RWPE1 (cell line): ENCODE measurements at regions not wholly inside any gene's neighbourhood (a gene's known extent, or its start where the extent isn't known, plus 50 kb on each side); places are given as distances from the start of the nearest gene placed in this dataset.
"Not testable (repeated sequence)": the region's sequence is repeated elsewhere in the genome, so short reads cannot be mapped to it uniquely, and the experiment has no call there.

Experiments
- CTCF ChIA-PET: fragments of 350-600 bp; sonication (Branson Sonifier 250); formaldehyde crosslinking; extraction: SDS; loops from one replicate; lab custom pipeline; 2021; lab: Yijun Ruan, JAX
- POLR2A ChIA-PET: fragments of 400-600 bp; formaldehyde crosslinking; extraction: SDS; loops from one replicate; lab custom pipeline; 2020; ENCODE audit warnings: antibody characterized with exemption; ENCODE audit not compliant: low non-redundant PET; lab: Yijun Ruan, JAX
- DNase-seq: peaks from one replicate; pipeline ENCODE4 v3.0.0; 2012; ENCODE audit warnings: low spot score
- H3K27ac ChIP-seq: fragments of 450-650 bp; 2 replicates; pipeline ENCODE4 v1.5.1; 2017
- TF ChIP-seq, protein P1 (sequence below): fragments of 450-650 bp; conservative IDR thresholded peaks from 2 replicates; pipeline ENCODE4 v1.5.1; 2017; ENCODE audit warnings: low read depth, mild to moderate bottlenecking

DNA sequence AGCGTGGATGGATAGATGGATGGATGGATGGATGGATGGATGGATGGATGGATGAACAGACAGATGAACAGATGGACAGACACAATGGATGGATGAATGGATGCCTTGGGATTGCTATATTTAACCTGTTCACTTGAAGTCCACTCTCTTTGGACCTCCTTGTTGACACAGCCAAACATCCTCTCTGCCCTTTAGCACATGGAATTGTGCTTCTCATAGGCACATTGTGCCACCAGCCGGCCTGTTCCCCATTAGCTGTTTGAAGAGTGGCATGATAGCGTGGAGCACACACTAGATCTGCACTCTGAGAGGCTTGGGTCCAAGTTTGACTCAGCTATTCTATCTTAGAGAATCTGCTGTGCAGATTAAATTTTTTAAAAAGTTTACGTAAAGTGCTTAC is 56.9 kb upstream of the GSC start:
- no peak for DNase-seq
- CTCF ChIA-PET = no interaction called here
- POLR2A ChIA-PET = no interaction called here
- no peak overlapping the region for H3K27ac ChIP-seq
- TF ChIP-seq, protein P1, sequence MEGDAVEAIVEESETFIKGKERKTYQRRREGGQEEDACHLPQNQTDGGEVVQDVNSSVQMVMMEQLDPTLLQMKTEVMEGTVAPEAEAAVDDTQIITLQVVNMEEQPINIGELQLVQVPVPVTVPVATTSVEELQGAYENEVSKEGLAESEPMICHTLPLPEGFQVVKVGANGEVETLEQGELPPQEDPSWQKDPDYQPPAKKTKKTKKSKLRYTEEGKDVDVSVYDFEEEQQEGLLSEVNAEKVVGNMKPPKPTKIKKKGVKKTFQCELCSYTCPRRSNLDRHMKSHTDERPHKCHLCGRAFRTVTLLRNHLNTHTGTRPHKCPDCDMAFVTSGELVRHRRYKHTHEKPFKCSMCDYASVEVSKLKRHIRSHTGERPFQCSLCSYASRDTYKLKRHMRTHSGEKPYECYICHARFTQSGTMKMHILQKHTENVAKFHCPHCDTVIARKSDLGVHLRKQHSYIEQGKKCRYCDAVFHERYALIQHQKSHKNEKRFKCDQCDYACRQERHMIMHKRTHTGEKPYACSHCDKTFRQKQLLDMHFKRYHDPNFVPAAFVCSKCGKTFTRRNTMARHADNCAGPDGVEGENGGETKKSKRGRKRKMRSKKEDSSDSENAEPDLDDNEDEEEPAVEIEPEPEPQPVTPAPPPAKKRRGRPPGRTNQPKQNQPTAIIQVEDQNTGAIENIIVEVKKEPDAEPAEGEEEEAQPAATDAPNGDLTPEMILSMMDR = no peak

DNA sequence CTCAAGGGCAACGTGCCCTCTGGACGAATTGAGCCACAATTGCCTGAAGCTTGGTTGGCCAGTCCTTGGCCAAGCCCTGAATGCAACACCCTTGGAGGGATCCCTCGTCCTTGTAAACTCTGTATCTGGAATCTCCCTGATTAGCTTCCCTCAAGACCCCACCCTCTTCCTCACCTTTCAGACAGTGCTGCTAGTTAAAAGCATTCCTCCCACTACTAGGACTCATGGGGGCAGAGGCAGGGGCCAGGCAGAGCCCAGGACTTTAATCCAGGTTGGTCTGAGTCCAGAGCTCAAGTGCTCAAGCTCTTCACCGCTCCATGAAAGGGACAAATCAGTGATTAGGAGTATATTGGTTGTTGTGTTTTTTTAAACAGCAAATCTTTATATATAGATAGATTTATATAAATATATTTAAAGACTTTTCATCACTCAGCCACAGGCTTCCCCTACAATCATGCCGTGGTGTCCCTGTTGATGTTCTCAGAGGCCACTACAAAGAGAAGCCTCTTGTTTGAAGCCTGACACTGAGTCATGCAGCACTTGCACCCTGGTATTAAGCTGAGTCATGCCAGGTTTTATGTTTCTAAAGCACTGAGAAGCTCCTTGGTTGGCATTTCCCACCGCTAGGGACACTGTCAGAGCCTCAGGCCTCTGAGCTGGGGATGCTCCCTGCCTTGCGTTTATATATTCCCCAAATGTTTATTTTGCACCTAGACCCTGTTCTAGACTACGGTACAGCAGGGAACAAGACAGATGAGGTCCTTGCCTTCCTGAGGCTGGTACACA is 53.8 kb upstream of the GSC start:
- H3K27ac ChIP-seq = no peak overlapping the region
- ChIA-PET POLR2A (no interaction called here), CTCF (no interaction called here)
- DNase-seq = no peak
- TF ChIP-seq, protein P1 = no peak

DNA sequence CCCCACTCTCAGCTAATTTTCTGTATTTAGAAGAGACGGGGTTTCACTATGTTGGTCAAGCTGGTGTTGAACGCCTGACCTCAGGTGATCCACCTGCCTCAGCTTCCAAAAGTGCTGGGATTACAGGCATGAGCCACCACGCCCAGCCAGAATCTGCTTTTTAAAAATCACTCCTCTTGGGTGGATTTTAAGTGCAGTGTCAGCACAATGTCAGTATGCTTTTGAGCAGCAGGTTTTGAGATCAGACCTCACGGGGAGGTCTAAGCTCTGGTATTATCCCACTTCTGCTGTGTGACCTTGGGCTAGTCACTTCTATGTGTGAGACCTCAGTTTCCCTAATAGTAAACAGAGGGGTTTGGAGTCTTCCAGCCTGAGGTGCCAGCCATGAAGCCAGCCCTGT is 51.8 kb upstream of the GSC start:
- ChIA-PET POLR2A (no interaction called here), CTCF (interaction anchor here (0.7 kb wide), 1 partner anchor 67 kb away, joined by 5 read pairs; no protein-coding TSS in a partner anchor)
- no peak overlapping the region for H3K27ac ChIP-seq
- DNase-seq = no peak
- TF ChIP-seq, protein P1 = no peak

DNA sequence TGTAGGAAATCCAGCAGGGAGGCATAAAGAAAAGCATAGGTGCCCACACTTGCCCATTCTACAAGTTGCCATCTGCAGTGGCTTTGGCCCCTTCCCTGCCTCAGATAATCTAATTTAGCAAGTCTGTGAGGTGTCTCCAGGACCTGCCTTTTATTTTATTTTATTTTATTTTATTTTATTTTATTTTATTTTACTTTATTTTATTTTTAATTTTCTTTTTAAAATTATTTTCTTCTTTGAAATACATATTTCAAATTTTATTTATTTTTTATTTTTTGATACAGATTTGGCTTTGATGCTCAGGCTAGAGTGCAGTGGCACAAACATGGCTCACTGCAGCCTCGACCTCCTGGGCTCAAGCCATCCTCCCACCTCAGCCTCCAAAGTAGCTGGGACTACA is 51.0 kb upstream of the GSC start:
- H3K27ac ChIP-seq, DNase-seq, POLR2A ChIA-PET: not testable (repeated sequence)
- CTCF ChIA-PET = interaction anchor here (0.6 kb wide), 1 partner anchor 1031 kb away, joined by 4 read pairs; no protein-coding TSS in a partner anchor
